ENCODE measurements at regions not wholly inside any gene's neighbourhood (a gene's known extent, or its start where the extent isn't known, plus 50 kb on each side); places are given as distances from the start of the nearest gene placed in this dataset.

GRCh38 chr4:15368856-15369255 is 59.0 kb upstream of the C1QTNF7 start:
- no peak for DNase-seq (ENCODE audit: low spot score)

- no peak for DNase-seq (ENCODE audit: low spot score)
Measured at GRCh38 chr4:15370296-15370695, 57.5 kb upstream of the C1QTNF7 start.

- DNase-seq (ENCODE audit: low spot score) = no peak
Measured at GRCh38 chr4:15373363-15373762, 54.5 kb upstream of the C1QTNF7 start.

GRCh38 chr4:15374656-15375055 is 53.2 kb upstream of the C1QTNF7 start:
- DNase-seq (ENCODE audit: low spot score) = no peak

GRCh38 chr4:15375667-15376066 is 52.2 kb upstream of the C1QTNF7 start:
- no peak for DNase-seq (ENCODE audit: low spot score)

- no peak for DNase-seq (ENCODE audit: low spot score)
Measured at GRCh38 chr4:15376145-15376544, 51.7 kb upstream of the C1QTNF7 start.

- no peak for DNase-seq (ENCODE audit: low spot score)
Measured at GRCh38 chr4:15376594-15376993, 51.2 kb upstream of the C1QTNF7 start.
